ENCODE measurements at regions not wholly inside any gene's neighbourhood (a gene's known extent, or its start where the extent isn't known, plus 50 kb on each side); places are given as distances from the start of the nearest gene placed in this dataset.

DNA sequence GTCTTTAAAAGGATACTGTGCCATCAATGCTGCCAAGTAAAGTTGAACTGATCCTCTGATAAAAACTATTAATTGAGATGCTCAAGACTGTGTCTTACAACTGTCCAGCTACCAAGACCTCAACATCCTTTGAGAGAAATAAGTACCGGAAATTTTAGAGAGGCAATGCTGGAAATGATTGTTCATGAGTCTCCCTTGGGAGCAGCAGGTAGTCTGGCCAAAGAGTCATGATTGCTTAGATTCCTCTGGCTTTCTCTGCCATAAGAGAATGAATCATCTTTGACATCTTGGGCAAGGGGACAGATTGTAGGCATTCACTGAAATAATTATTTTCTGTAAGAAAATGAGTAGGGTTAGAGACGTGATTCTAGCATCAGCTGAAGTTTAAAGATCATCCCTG is 466.6 kb upstream of the DAB2 start:
- DNase-seq: no peak
- Mint-ChIP-seq H3K4me3 (no peak overlapping the region), H3K27me3 (ENCODE audit: low read depth) (peaks cover 8% of the 10 kb centered on the region), H3K4me1 (ENCODE audit: low read depth) (no peaks in the 10 kb centered on the region), H3K9me3 (ENCODE audit: insufficient read depth) (no peaks in the 10 kb centered on the region), H3K36me3 (ENCODE audit: low read depth) (no peaks in the 10 kb centered on the region), H3K27ac (no peak overlapping the region)
- POLR2A ChIA-PET: no interaction called here
- CTCF ChIA-PET: interaction anchor here (1.4 kb wide), 1 partner anchor 1014 kb away, joined by 3 read pairs; no protein-coding TSS in a partner anchor
- ATAC-seq: no peak

GRCh38 chr5:39880985-39881384 is 456.2 kb upstream of the DAB2 start:
- H3K27me3 Mint-ChIP-seq (ENCODE audit: low read depth): peaks cover 6% of the 10 kb centered on the region
- H3K9me3 Mint-ChIP-seq (ENCODE audit: insufficient read depth): no peaks in the 10 kb centered on the region
- H3K27ac Mint-ChIP-seq: no peak overlapping the region
- ATAC-seq (no peak), DNase-seq (no peak)
- POLR2A ChIA-PET: no interaction called here
- H3K4me3 Mint-ChIP-seq: no peak overlapping the region
- H3K4me1 Mint-ChIP-seq (ENCODE audit: low read depth): no peaks in the 10 kb centered on the region
- no peaks in the 10 kb centered on the region for H3K36me3 Mint-ChIP-seq (ENCODE audit: low read depth)
- CTCF ChIA-PET: no interaction called here

GRCh38 chr5:39877479-39877878 is 452.7 kb upstream of the DAB2 start:
- DNase-seq: no peak
- no peak for ATAC-seq
- Mint-ChIP-seq H3K27me3 (ENCODE audit: low read depth) (peaks cover 2% of the 10 kb centered on the region), H3K4me3 (no peak overlapping the region), H3K36me3 (ENCODE audit: low read depth) (no peaks in the 10 kb centered on the region), H3K9me3 (ENCODE audit: insufficient read depth) (no peaks in the 10 kb centered on the region), H3K27ac (no peak overlapping the region), H3K4me1 (ENCODE audit: low read depth) (no peaks in the 10 kb centered on the region)
- ChIA-PET POLR2A (no interaction called here), CTCF (no interaction called here)

DNA sequence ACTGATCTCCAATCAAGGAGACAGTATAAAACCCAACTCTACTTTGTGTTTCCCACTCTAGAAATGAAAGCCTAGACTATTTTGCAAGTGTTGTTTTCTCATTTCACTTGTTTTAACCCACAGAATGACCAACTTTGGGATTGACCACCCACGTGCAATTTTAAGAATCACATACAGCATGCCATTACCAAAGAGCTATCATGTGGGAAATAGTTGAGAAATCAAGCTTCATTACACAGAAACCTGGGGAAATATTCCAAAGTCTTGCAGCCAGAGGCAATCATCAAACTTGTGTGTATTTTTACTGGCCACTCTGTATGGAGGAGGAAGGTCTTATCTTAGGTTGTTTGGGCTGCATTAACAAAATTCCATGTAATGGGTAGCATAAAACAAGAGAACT is 451.4 kb upstream of the DAB2 start:
- Mint-ChIP-seq H3K27ac (no peak overlapping the region), H3K27me3 (ENCODE audit: low read depth) (peaks cover 2% of the 10 kb centered on the region)
- CTCF ChIA-PET: no interaction called here

GRCh38 chr5:39870137-39870536 is 445.4 kb upstream of the DAB2 start:
- Mint-ChIP-seq H3K27me3 (ENCODE audit: low read depth) (peaks cover 2% of the 10 kb centered on the region), H3K4me1 (ENCODE audit: low read depth) (no peaks in the 10 kb centered on the region), H3K9me3 (ENCODE audit: insufficient read depth) (peaks cover 7% of the 10 kb centered on the region), H3K27ac (no peak overlapping the region), H3K4me3 (no peak overlapping the region), H3K36me3 (ENCODE audit: low read depth) (no peaks in the 10 kb centered on the region)
- CTCF ChIA-PET: no interaction called here
- ATAC-seq (no peak), DNase-seq (no peak)
- POLR2A ChIA-PET: no interaction called here

More for the DNA sequence above, 451.4 kb upstream of the DAB2 start:
- DNase-seq (no peak), ATAC-seq (no peak)
- H3K4me3 Mint-ChIP-seq: no peak overlapping the region
- POLR2A ChIA-PET: no interaction called here
- H3K36me3 Mint-ChIP-seq (ENCODE audit: low read depth): no peaks in the 10 kb centered on the region
- H3K4me1 Mint-ChIP-seq (ENCODE audit: low read depth): no peaks in the 10 kb centered on the region
- no peaks in the 10 kb centered on the region for H3K9me3 Mint-ChIP-seq (ENCODE audit: insufficient read depth)

- H3K4me3 Mint-ChIP-seq: no peak overlapping the region
- no peaks in the 10 kb centered on the region for H3K36me3 Mint-ChIP-seq (ENCODE audit: low read depth)
- no peaks in the 10 kb centered on the region for H3K4me1 Mint-ChIP-seq (ENCODE audit: low read depth)
- ChIA-PET POLR2A (no interaction called here), CTCF (no interaction called here)
- no peak for DNase-seq
- H3K9me3 Mint-ChIP-seq (ENCODE audit: insufficient read depth): peaks cover 7% of the 10 kb centered on the region
- ATAC-seq: no peak
- H3K27ac Mint-ChIP-seq: no peak overlapping the region
- no peaks in the 10 kb centered on the region for H3K27me3 Mint-ChIP-seq (ENCODE audit: low read depth)
Observed at GRCh38 chr5:39869396-39869795, 444.6 kb upstream of the DAB2 start.

DNA sequence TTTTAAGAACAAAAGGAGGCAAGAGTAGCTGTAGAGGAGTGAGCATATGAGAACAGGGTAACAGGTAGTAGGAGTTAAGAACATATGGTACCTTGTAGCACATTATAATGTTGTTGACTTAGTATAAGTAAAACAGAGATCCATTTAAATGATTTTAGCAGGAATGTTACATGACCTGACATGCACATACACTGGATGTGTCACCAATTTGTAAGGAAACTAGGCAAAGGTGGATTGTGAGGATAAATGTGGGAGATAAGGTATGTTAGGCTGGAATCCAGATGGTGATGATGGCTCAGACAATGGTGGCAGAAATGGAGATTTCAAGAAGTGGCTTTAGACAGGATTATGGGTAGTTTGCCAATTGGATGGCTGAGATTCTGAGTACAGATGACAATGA is 443.1 kb upstream of the DAB2 start:
- ChIA-PET POLR2A (no interaction called here), CTCF (no interaction called here)
- no peaks in the 10 kb centered on the region for H3K4me1 Mint-ChIP-seq (ENCODE audit: low read depth)
- DNase-seq: no peak
- no peaks in the 10 kb centered on the region for H3K36me3 Mint-ChIP-seq (ENCODE audit: low read depth)
- no peak overlapping the region for H3K4me3 Mint-ChIP-seq
- no peak overlapping the region for H3K27ac Mint-ChIP-seq
- peaks cover 7% of the 10 kb centered on the region for H3K9me3 Mint-ChIP-seq (ENCODE audit: insufficient read depth)
- ATAC-seq: no peak
- H3K27me3 Mint-ChIP-seq (ENCODE audit: low read depth): no peaks in the 10 kb centered on the region

DNA sequence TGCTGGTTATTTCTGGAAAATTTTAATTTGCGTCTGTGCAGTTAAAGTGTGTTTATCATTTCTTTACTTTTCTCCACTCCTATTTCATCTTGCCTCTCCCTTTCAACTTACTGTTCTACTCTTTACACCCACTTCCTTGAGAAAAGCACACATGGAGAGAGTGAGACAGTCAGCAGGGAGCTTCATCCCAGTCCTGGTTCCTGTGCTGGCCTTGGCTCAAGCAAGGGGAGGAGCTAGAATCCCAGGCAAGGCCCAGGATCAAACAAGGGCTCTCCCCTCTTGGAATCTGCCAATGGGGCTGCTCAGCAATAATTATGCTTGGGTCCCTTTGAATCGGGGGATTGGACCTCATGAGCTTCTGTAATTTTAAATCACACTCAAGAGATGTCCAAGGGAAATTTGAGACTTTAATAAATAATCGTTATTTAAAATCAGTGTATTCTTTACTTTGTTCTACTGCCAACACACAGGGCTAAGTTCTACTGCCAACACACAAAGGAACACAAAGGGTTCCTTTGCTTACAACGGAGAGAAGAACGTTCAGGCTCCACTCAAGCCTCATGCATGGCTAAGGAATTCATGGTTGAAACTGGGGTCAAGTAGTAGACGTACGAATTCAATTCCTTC is 439.3 kb upstream of the DAB2 start:
- Mint-ChIP-seq H3K27me3 (ENCODE audit: low read depth) (peaks cover 1% of the 10 kb centered on the region), H3K9me3 (ENCODE audit: insufficient read depth) (no peaks in the 10 kb centered on the region), H3K27ac (no peak overlapping the region), H3K4me1 (ENCODE audit: low read depth) (no peaks in the 10 kb centered on the region), H3K36me3 (ENCODE audit: low read depth) (no peaks in the 10 kb centered on the region), H3K4me3 (no peak overlapping the region)
- DNase-seq (no peak), ATAC-seq (no peak)
- ChIA-PET CTCF (no interaction called here), POLR2A (no interaction called here)

- Mint-ChIP-seq H3K4me1 (ENCODE audit: low read depth) (no peaks in the 10 kb centered on the region), H3K4me3 (no peak overlapping the region), H3K27me3 (ENCODE audit: low read depth) (peaks cover 3% of the 10 kb centered on the region), H3K36me3 (ENCODE audit: low read depth) (no peaks in the 10 kb centered on the region), H3K27ac (no peak overlapping the region), H3K9me3 (ENCODE audit: insufficient read depth) (no peaks in the 10 kb centered on the region)
- ATAC-seq (no peak), DNase-seq (no peak)
- POLR2A ChIA-PET: no interaction called here
- CTCF ChIA-PET: no interaction called here
Observed at GRCh38 chr5:39857041-39857440, 432.3 kb upstream of the DAB2 start.

DNA sequence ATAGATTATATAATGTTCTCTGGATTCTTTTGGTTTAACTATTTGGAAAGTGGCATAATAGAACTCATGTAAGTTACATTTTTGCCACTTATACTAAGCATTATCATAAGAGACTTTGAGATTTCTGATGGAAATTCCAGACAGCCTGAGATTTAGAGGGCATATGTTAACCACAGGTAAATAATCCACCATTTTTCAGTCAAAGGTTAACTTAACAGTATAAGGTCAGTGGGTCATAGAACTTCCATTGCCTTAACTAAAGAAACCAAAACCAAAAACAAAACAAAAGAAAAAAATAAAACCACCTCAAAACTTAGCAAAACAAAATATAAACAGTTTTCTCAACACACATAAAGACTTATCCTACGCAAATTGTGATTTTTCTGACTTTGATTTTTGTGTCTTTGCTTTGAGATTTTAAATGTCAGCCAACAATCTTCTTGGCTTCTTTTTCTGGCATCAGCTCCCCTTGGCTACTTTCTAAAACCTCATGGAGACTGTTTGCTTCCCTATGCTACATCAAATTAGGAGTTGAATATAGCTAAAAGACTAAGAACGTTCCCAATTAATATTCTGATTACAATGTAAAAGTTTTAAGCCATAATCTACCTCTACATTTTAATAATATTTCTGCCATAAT is 430.1 kb upstream of the DAB2 start:
- no peak overlapping the region for H3K27ac Mint-ChIP-seq
- H3K36me3 Mint-ChIP-seq (ENCODE audit: low read depth): no peaks in the 10 kb centered on the region
- ChIA-PET POLR2A (no interaction called here), CTCF (no interaction called here)
- no peaks in the 10 kb centered on the region for H3K9me3 Mint-ChIP-seq (ENCODE audit: insufficient read depth)
- ATAC-seq (no peak), DNase-seq (no peak)
- peaks cover 3% of the 10 kb centered on the region for H3K27me3 Mint-ChIP-seq (ENCODE audit: low read depth)
- no peak overlapping the region for H3K4me3 Mint-ChIP-seq
- H3K4me1 Mint-ChIP-seq (ENCODE audit: low read depth): no peaks in the 10 kb centered on the region

DNA sequence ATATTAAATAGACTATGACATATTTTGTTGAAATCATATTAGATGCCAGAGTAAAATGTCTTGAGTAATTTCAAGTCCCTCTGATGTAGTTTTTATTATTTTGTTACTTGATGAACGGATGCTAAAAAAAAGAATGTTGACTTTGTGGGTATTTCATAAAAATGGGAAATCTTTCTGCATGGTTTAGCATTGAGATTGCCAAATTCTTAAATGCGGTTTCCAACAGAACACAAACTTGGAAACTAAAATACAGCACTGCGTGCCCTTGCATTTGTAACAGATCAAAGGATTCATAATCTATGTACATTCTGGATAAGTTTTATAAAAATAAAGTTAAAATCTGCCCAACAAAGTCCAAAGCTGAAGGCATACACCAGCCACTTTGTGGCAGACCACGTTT is 425.5 kb upstream of the DAB2 start:
- H3K27ac Mint-ChIP-seq: no peak overlapping the region
- ChIA-PET CTCF (no interaction called here), POLR2A (interaction anchor here (0.6 kb wide), 1 partner anchor 528 kb away, joined by 3 read pairs; no protein-coding TSS in a partner anchor)
- no peaks in the 10 kb centered on the region for H3K36me3 Mint-ChIP-seq (ENCODE audit: low read depth)
- no peaks in the 10 kb centered on the region for H3K4me1 Mint-ChIP-seq (ENCODE audit: low read depth)
- ATAC-seq: no peak
- H3K4me3 Mint-ChIP-seq: no peak overlapping the region
- DNase-seq: no peak
- no peaks in the 10 kb centered on the region for H3K9me3 Mint-ChIP-seq (ENCODE audit: insufficient read depth)
- peaks cover 4% of the 10 kb centered on the region for H3K27me3 Mint-ChIP-seq (ENCODE audit: low read depth)

DNA sequence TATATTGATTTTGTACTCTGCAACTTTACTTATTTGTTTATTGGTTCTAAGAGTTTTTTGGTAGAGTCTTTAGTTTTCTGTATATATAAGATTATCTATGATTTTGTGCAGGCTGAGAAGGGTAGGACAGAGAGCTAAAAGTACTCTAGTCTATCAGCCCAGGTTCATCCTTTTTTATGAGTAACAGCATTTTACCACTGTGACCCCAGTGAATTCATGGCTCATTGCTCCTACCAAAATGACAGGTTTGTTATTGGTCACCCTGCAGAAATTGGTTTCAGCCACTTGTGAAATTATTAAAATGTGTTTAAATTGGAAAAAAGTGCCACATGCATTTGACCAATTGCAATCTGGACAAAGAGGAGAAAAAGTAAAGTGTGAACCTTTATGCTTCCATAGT is 421.4 kb upstream of the DAB2 start:
- Mint-ChIP-seq H3K27ac (no peak overlapping the region), H3K27me3 (ENCODE audit: low read depth) (peaks cover 2% of the 10 kb centered on the region), H3K4me3 (no peak overlapping the region), H3K4me1 (ENCODE audit: low read depth) (no peaks in the 10 kb centered on the region), H3K36me3 (ENCODE audit: low read depth) (no peaks in the 10 kb centered on the region), H3K9me3 (ENCODE audit: insufficient read depth) (no peaks in the 10 kb centered on the region)
- no peak for DNase-seq
- POLR2A ChIA-PET: no interaction called here
- ATAC-seq: no peak
- CTCF ChIA-PET: no interaction called here

DNA sequence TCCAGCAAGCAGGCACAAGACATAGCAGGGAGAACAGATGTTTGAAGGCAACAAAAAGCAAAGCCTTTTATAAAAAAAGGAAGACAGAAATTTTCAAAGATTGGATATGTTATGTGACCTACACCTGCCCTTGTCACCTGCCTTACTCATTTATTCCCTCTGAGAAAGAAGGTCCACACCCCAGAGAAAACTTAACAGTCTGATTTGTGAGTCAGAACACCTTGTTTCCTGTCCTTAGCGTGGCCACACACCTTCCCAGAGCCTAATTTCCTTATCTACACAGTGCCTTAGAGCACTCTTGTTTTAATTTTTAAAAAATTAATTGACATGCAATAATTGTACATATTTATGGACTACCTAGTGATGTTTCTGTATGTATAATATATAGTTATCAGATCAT is 419.0 kb upstream of the DAB2 start:
- Mint-ChIP-seq H3K27me3 (ENCODE audit: low read depth) (peaks cover 4% of the 10 kb centered on the region), H3K36me3 (ENCODE audit: low read depth) (no peaks in the 10 kb centered on the region), H3K4me1 (ENCODE audit: low read depth) (no peaks in the 10 kb centered on the region), H3K27ac (no peak overlapping the region), H3K9me3 (ENCODE audit: insufficient read depth) (no peaks in the 10 kb centered on the region), H3K4me3 (no peak overlapping the region)
- POLR2A ChIA-PET: no interaction called here
- DNase-seq (no peak), ATAC-seq (no peak)
- CTCF ChIA-PET: no interaction called here
